HFF-Myc (cell line): ENCODE measurements at regions not wholly inside any gene's neighbourhood (a gene's known extent, or its start where the extent isn't known, plus 50 kb on each side); places are given as distances from the start of the nearest gene placed in this dataset.

Experiments used
- DNase-seq: peaks from one replicate; pipeline ENCODE4 v3.0.0-alpha.2; 2011; ENCODE audit warnings: low read depth; ENCODE audit errors: extremely low read depth
- H3K4me3 ChIP-seq: replicated peaks from 2 replicates; pipeline ENCODE4 v1.5.1; 2011; ENCODE audit warnings: low read depth, mild to moderate bottlenecking, control low read depth, low read length
- CTCF ChIP-seq: IDR thresholded peaks from 2 replicates; pipeline ENCODE4 v1.5.1; 2012; ENCODE audit warnings: mild to moderate bottlenecking, low read depth, low read length, control low read depth; ENCODE audit errors: missing control alignments

DNA sequence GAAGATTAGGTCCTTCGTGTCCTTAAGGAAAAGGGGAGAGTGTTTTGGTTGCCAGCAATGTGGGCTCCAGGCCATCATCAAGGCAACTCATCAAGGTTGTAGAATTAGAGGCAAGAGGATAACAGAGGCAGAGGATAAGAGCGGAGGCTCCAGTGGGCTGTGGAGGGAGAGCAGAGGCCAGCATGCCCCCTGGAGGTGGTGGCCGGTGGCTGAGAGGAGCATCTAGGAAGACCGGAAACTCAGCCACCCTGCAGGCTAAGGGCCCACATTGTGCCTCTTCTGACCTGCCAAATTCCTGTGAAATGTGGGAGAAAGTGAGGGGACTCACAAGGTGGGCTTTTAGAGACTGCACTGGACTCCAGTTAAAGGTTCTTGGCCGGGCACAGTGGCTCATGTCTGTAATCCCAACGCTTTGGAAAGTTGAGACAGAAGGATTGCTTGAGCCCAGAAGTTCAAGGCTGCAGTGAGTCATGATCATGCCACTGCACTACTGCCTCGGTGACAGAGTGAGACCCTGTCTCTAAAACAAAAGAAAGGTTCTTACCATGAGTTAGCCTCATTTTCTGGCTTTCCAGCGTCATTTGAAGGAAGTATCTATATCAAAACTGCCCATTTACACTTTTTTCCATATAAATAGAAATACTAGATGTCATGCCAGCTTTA, 62.7 kb upstream of the ADORA2B start:
- DNase-seq = no peak
- no peak overlapping the region for H3K4me3 ChIP-seq
- peak; percentile 17 for TF ChIP-seq CTCF

- no peak for TF ChIP-seq CTCF
- no peak for DNase-seq
- H3K4me3 ChIP-seq = no peak overlapping the region
Observed at GRCh38 chr17:15882777-15883176, 62.2 kb upstream of the ADORA2B start.

DNA sequence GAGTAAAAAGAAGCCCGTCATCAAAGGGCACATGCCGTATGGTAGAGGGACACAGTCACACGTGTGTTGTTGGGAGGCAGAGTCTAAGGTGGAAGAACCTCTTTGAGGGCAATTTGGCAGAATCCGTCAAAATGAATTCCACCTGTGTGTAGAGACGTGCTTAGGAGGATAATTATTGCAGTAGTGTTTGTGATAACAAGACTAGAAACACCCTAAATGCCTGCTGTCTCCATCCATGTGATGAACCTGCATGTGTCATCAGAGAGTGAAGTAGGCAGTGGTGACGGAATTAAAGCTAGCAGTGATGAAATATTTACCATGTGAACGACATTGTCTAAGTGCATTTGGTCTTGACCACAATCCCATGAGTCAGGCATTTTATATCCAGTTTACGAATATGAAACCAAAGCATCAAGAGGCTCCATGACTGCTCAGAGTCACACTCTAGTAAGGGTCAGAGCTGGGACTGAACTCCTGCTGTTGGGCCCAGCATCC, 61.3 kb upstream of the ADORA2B start:
- DNase-seq = peak; percentile 67
- TF ChIP-seq CTCF = no peak
- no peak overlapping the region for H3K4me3 ChIP-seq

DNA sequence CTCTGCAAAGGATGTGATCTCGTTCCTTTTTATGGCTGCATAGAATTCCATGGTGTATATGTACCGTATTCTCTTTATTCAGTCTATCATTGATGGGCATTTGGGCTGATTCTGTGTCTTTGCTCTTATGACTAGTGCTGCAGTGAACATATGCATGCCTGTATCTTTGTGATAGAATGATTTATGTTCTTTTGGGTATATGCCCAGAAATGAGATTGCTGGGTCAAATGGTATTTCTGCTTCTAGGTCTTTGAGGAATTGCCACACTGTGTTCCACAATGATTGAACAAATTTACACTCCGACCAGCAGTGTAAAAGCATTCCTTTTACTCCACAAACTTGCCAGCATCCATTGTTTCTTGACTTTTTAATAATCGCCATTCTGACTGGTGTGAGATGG, 60.2 kb upstream of the ADORA2B start:
- no peak overlapping the region for H3K4me3 ChIP-seq
- no peak for TF ChIP-seq CTCF
- DNase-seq = no peak

GRCh38 chr17:15885770-15886169, 59.2 kb upstream of the ADORA2B start:
- no peak for TF ChIP-seq CTCF
- H3K4me3 ChIP-seq = no peak overlapping the region
- no peak for DNase-seq

GRCh38 chr17:15886221-15886620, 58.7 kb upstream of the ADORA2B start:
- no peak for TF ChIP-seq CTCF

DNA sequence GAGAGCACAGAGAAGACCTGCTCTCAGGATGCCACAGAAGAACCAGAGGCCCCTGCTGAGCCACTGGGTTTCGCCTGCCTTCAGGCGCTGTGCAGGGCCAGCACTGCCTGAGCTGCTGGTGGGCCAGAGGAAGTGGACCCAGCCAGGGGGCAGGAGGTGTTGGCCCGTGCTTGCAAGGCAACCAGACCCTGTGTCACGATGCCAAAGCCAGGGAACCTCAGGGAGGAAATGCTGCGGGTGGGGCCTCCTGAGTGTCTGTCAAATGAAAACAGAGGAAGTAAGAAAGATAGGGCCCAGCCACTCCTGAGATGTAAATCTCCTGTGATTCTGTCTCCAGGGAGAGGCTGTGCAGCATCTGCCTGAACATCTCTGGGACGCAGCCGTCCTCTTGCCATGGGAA, 58.1 kb upstream of the ADORA2B start:
- no peak for TF ChIP-seq CTCF
- no peak for DNase-seq
- no peak overlapping the region for H3K4me3 ChIP-seq

More at GRCh38 chr17:15886221-15886620, 58.7 kb upstream of the ADORA2B start:
- H3K4me3 ChIP-seq = no peak overlapping the region
- no peak for DNase-seq
